Heart left ventricle (tissue), 16 donors: ENCODE measurements at regions not wholly inside any gene's neighbourhood (a gene's known extent, or its start where the extent isn't known, plus 50 kb on each side); places are given as distances from the start of the nearest gene placed in this dataset.

Experiments used
- ATAC-seq, 4 donors: fragments of 200-7000 bp; cut with Tn5 transposase; one replicate each; pipeline ENCODE4 v1.9.1; 2020 to 2022; ENCODE audit warnings: moderate library complexity in 4 of 4, mild to moderate bottlenecking in 3 of 4, moderate number of reproducible peaks in 1 of 4
- DNase-seq, 5 donors: peaks; one replicate each; pipeline ENCODE4 v3.0.0-alpha.2; 2020
- H3K27ac ChIP-seq, 12 donors: fragments of 200-600 bp; sonication (generic) in 4 of 12; one replicate each; pipeline versions ENCODE4 v1.5.0 to v1.8.0; 2016 to 2022; ENCODE audit warnings: mild to moderate bottlenecking in 2 of 12
- H3K27me3 ChIP-seq, 9 donors: fragments of 200-600 bp; sonication (generic) in 2 of 9; one replicate each; pipeline versions ENCODE4 v1.5.1 to v1.8.0; 2016 to 2022; ENCODE audit warnings: mild to moderate bottlenecking in 3 of 9
- H3K36me3 ChIP-seq, 9 donors: fragments of 200-600 bp; sonication (generic) in 2 of 9; one replicate each; pipeline versions ENCODE4 v1.5.0 to v1.8.0; 2018 to 2022; ENCODE audit warnings: mild to moderate bottlenecking in 2 of 9
- H3K4me1 ChIP-seq, 12 donors: fragments of 200-600 bp; sonication (generic) in 4 of 12; one replicate each; pipeline versions ENCODE4 v1.5.0 to v1.8.0; 2016 to 2022; ENCODE audit warnings: mild to moderate bottlenecking in 3 of 12
- H3K4me3 ChIP-seq, 12 donors: fragments of 200-600 bp; sonication (generic) in 4 of 12; one replicate each; pipeline versions ENCODE4 v1.5.0 to v1.8.0; 2017 to 2022; ENCODE audit warnings: mild to moderate bottlenecking in 9 of 12, moderate library complexity in 4 of 12
- H3K9me3 ChIP-seq, 12 donors: fragments of 200-600 bp; sonication (generic) in 4 of 12; one replicate each; pipeline versions ENCODE4 v1.5.0 to v1.8.0; 2016 to 2022; ENCODE audit warnings: mild to moderate bottlenecking in 1 of 12
- CTCF ChIP-seq, 12 donors: fragments of 200-600 bp; sonication (generic) in 4 of 12; IDR thresholded peaks; one replicate each; pipeline versions ENCODE4 v1.5.0 to v1.8.0; 2018 to 2022; ENCODE audit warnings: antibody characterized with exemption in 12 of 12, mild to moderate bottlenecking in 5 of 12
- POLR2A ChIP-seq, 2 donors: fragments of 450-650 bp; IDR thresholded peaks; one replicate each; pipeline ENCODE4 v1.6.1; 2017; ENCODE audit warnings: antibody characterized with exemption in 2 of 2, mild to moderate bottlenecking in 2 of 2, moderate library complexity in 2 of 2
- WGBS, 4 donors: extraction: QIAGEN DNeasy Blood & Tissue Kit in 2 of 4; methylation state at CpG; one replicate each; pipeline versions ENCODE4 v1.1.5 to v1.1.7; 2013 to 2018; 5-methylcytosine and 5-hydroxymethylcytosine counted together
- intact Hi-C, 10 donors: fragments of 100-400 bp; cut with DNase I; formaldehyde crosslinking; loops; one replicate each; pipeline versions ENCODE4 v1.11.1 to v1.14.2; 2022
- donor health status: ischemic (EF 13 %, LVEDD 7.1; RV severe dilation, severe dysfunction).
- donor health status: healthy with polysubstance abuse.
- donor health status: DM: no; HTN: yes; CAD: no.
- donor health status: DM: no; HTN: no; CAD: no.
- donor health status: ischemic (EF 25% LVEDD 6.9; RV normal size, moderate dysfunction).
- donor health status: ischemic (EF 25% LVEDD 5.7; RV mildly dilated, moderate dysfunction).
- donor health status: healthy.
- donor health status: DM: yes; HTN: yes; CAD: no.
- donor health status: ischemic (EF 35%, LVEDD 5.7; RV mildly dilated, moderate dysfunction).
- donor health status: nonischemic (EF 11% LVEDD 7.7; RV severe dilation, severe dysfunction).
- donor health status: DM: yes; HTN: yes; CAD: no.
- donor health status: PGD.
- donor health status: ischemic (EF 29% LVEDD 5.4; RV normal size, mild dysfunction).
- donor health status: nonischemic (EF 23%, LVEDD 6.1; RV moderate dilation, normal function).

GRCh38 chr12:62158461-62159360, 101.5 kb upstream of the USP15 start:
- Histone ChIP-seq H3K4me1 (no peaks in the 10 kb centered on the region), H3K9me3 (no peaks in the 10 kb centered on the region), H3K27ac (no peak overlapping the region), H3K27me3 (no peaks in the 10 kb centered on the region), H3K36me3 (no peaks in the 10 kb centered on the region), H3K4me3 (no peak overlapping the region)
- TF ChIP-seq CTCF (IDR thresholded peaks at IDR 0.05) (no peak), POLR2A (IDR thresholded peaks at IDR 0.05) (no peak)
- intact Hi-C loops, result no loop called here
- ATAC-seq, result no peak
- 72 to 74% (median 72%) methylated on average over 5 of the region's 5 CpGs for WGBS, 4 donors
- no peak for DNase-seq

- TF ChIP-seq CTCF (IDR thresholded peaks at IDR 0.05) (no peak), POLR2A (IDR thresholded peaks at IDR 0.05) (no peak)
- Histone ChIP-seq H3K27me3 (no peaks in the 10 kb centered on the region), H3K4me1 (no peaks in the 10 kb centered on the region), H3K4me3 (no peak overlapping the region), H3K27ac (no peak overlapping the region), H3K9me3 (no peaks in the 10 kb centered on the region), H3K36me3 (no peaks in the 10 kb centered on the region)
- no peak for DNase-seq
- no peak for ATAC-seq
- intact Hi-C loops, result no loop called here
- 76 to 87% (median 79%) methylated on average over 2 of the region's 2 CpGs for WGBS, 4 donors
Measured at GRCh38 chr12:62162214-62162613, 98.0 kb upstream of the USP15 start.

- Histone ChIP-seq H3K9me3 (no peaks in the 10 kb centered on the region), H3K4me1 (no peaks in the 10 kb centered on the region), H3K4me3 (no peak overlapping the region), H3K36me3 (no peaks in the 10 kb centered on the region), H3K27ac (no peak overlapping the region), H3K27me3 (no peaks in the 10 kb centered on the region)
- WGBS, 4 donors, result 68 to 81% (median 72%) methylated on average over 1 of the region's 1 CpG
- TF ChIP-seq POLR2A (IDR thresholded peaks at IDR 0.05) (no peak), CTCF (IDR thresholded peaks at IDR 0.05) (no peak)
- intact Hi-C loops, result no loop called here
- no peak for DNase-seq
- ATAC-seq, result no peak
Measured at GRCh38 chr12:62163368-62163767, 96.8 kb upstream of the USP15 start.

- intact Hi-C loops, result no loop called here
Measured at GRCh38 chr12:62164036-62164435, 96.2 kb upstream of the USP15 start.

More at GRCh38 chr12:62164036-62164435, 96.2 kb upstream of the USP15 start:
- DNase-seq (no peak), ATAC-seq (no peak)
- Histone ChIP-seq H3K36me3 (no peaks in the 10 kb centered on the region), H3K9me3 (no peaks in the 10 kb centered on the region), H3K27me3 (no peaks in the 10 kb centered on the region), H3K4me1 (no peaks in the 10 kb centered on the region), H3K27ac (no peak overlapping the region), H3K4me3 (no peak overlapping the region)
- 80 to 91% (median 90%) methylated on average over 4 of the region's 4 CpGs for WGBS, 4 donors
- TF ChIP-seq POLR2A (IDR thresholded peaks at IDR 0.05) (no peak), CTCF (IDR thresholded peaks at IDR 0.05) (no peak)
